ENCODE measurements at regions not wholly inside any gene's neighbourhood (a gene's known extent, or its start where the extent isn't known, plus 50 kb on each side); places are given as distances from the start of the nearest gene placed in this dataset.

- Histone ChIP-seq H3K4me2 (no peak overlapping the region), H3K36me3 (no peaks in the 10 kb centered on the region), H3K4me3 (no peak overlapping the region), H3K4me1 (peaks cover 5% of the 10 kb centered on the region), H3K27me3 (no peaks in the 10 kb centered on the region), H3K9me3 (ENCODE audit: low read depth) (no peaks in the 10 kb centered on the region), H3K9ac (no peak overlapping the region), H3F3A (ENCODE audit: low read depth) (no peaks in the 10 kb centered on the region), H2AFZ (replicated peaks) (peak overlapping the region; percentile 14), H3K79me2 (ENCODE audit: low read depth) (no peaks in the 10 kb centered on the region), H4K20me1 (ENCODE audit: low read depth) (no peaks in the 10 kb centered on the region), H3K27ac (no peak overlapping the region)
- H3K27me3 Mint-ChIP-seq (ENCODE audit: insufficient read depth, low read depth), result no peaks in the 10 kb centered on the region
- DNase-seq (ENCODE audit: low spot score), result no peak
- TF ChIP-seq EZH2phosphoT487 (IDR thresholded peaks at IDR 0.05), result no peak
- no peak for TF ChIP-seq CTCF (IDR thresholded peaks at IDR 0.05)
- TF ChIP-seq EZH2 (IDR thresholded peaks at IDR 0.05), result no peak
- H3K36me3 Mint-ChIP-seq, result no peaks in the 10 kb centered on the region
- H3K4me3 Mint-ChIP-seq, result no peak overlapping the region
- no peak overlapping the region for H3K27ac Mint-ChIP-seq
- H3K9me3 Mint-ChIP-seq, result no peaks in the 10 kb centered on the region
- H3K4me1 Mint-ChIP-seq, result peaks cover 39% of the 10 kb centered on the region
These were observed 199.1 kb upstream of the KRR1 start for GRCh38 chr12:75710361-75711069.

DNA sequence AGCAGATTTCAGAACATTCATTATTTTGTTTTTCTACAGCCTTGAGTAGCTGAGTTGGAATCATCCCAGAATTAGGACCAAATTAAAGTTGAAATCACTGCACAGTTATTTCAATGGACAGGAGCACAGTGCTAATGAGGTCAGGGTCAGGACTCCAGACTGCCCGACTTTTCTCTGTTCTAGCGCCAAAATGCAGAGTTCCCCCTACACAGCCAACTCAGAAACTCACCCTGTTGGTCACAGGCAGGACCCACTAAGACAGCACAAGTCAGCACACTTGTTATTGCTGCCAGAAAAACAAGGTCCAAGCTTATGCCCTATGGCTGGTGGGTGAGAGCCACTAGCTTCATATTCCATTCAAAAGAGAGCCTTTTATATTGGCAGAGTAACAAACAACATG lies 198.1 kb upstream of the KRR1 start:
- no peak overlapping the region for H3K27ac Mint-ChIP-seq
- Histone ChIP-seq H3K9me3 (ENCODE audit: low read depth) (no peaks in the 10 kb centered on the region), H3K36me3 (no peaks in the 10 kb centered on the region), H3K27ac (no peak overlapping the region), H2AFZ (replicated peaks) (no peak overlapping the region), H3K4me3 (no peak overlapping the region), H3K27me3 (no peaks in the 10 kb centered on the region), H3K9ac (no peak overlapping the region), H3F3A (ENCODE audit: low read depth) (no peaks in the 10 kb centered on the region), H4K20me1 (ENCODE audit: low read depth) (no peaks in the 10 kb centered on the region), H3K4me2 (no peak overlapping the region), H3K79me2 (ENCODE audit: low read depth) (no peaks in the 10 kb centered on the region), H3K4me1 (peaks cover 5% of the 10 kb centered on the region)
- DNase-seq (ENCODE audit: low spot score), result no peak
- no peaks in the 10 kb centered on the region for H3K36me3 Mint-ChIP-seq
- peaks cover 44% of the 10 kb centered on the region for H3K4me1 Mint-ChIP-seq
- TF ChIP-seq EZH2 (IDR thresholded peaks at IDR 0.05), result no peak
- TF ChIP-seq EZH2phosphoT487 (IDR thresholded peaks at IDR 0.05), result no peak
- no peaks in the 10 kb centered on the region for H3K27me3 Mint-ChIP-seq (ENCODE audit: insufficient read depth, low read depth)
- no peaks in the 10 kb centered on the region for H3K9me3 Mint-ChIP-seq
- no peak overlapping the region for H3K4me3 Mint-ChIP-seq

GRCh38 chr12:75708802-75709201 lies 197.4 kb upstream of the KRR1 start:
- no peak overlapping the region for H3K27ac Mint-ChIP-seq
- Histone ChIP-seq H3K36me3 (no peaks in the 10 kb centered on the region), H3K27me3 (no peaks in the 10 kb centered on the region), H3K27ac (no peak overlapping the region), H2AFZ (replicated peaks) (no peak overlapping the region), H3K4me1 (peaks cover 5% of the 10 kb centered on the region), H4K20me1 (ENCODE audit: low read depth) (no peaks in the 10 kb centered on the region), H3K9me3 (ENCODE audit: low read depth) (no peaks in the 10 kb centered on the region), H3K9ac (no peak overlapping the region), H3K79me2 (ENCODE audit: low read depth) (no peaks in the 10 kb centered on the region), H3K4me3 (no peak overlapping the region), H3F3A (ENCODE audit: low read depth) (no peaks in the 10 kb centered on the region), H3K4me2 (no peak overlapping the region)
- H3K9me3 Mint-ChIP-seq, result no peaks in the 10 kb centered on the region
- TF ChIP-seq EZH2phosphoT487 (IDR thresholded peaks at IDR 0.05), result no peak
- no peak for TF ChIP-seq CTCF (IDR thresholded peaks at IDR 0.05)
- no peak for TF ChIP-seq EZH2 (IDR thresholded peaks at IDR 0.05)
- H3K27me3 Mint-ChIP-seq (ENCODE audit: insufficient read depth, low read depth), result no peaks in the 10 kb centered on the region
- no peak overlapping the region for H3K4me3 Mint-ChIP-seq
- H3K36me3 Mint-ChIP-seq, result no peaks in the 10 kb centered on the region
- H3K4me1 Mint-ChIP-seq, result peaks cover 45% of the 10 kb centered on the region
- DNase-seq (ENCODE audit: low spot score), result no peak

DNA sequence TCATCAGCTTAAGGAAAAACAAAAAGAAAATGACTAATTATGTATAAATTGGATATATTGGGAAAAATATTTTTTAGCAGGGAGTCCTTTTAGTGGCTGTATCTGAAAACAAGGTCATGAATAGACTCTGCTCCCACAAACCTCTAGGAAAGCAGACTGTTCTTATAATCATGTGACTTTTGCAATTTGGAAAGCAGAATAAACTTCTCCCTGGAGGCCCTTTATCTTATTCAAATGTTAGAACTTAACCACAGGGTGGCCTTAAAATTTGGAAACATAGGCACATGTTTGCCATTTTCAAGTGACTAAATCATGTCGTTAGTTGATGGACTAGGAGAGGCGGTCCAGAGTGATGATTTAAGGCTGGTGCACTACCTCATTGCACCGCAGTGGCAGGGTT lies 196.6 kb upstream of the KRR1 start:
- Mint-ChIP-seq H3K4me3 (no peak overlapping the region), H3K27ac (no peak overlapping the region), H3K4me1 (peaks cover 49% of the 10 kb centered on the region), H3K9me3 (no peaks in the 10 kb centered on the region), H3K27me3 (ENCODE audit: insufficient read depth, low read depth) (no peaks in the 10 kb centered on the region), H3K36me3 (no peaks in the 10 kb centered on the region)
- Histone ChIP-seq H3K9ac (no peak overlapping the region), H3K4me1 (peaks cover 5% of the 10 kb centered on the region), H3K9me3 (ENCODE audit: low read depth) (no peaks in the 10 kb centered on the region), H3K27ac (no peak overlapping the region), H3K4me2 (no peak overlapping the region), H3K36me3 (no peaks in the 10 kb centered on the region), H3K4me3 (no peak overlapping the region), H3K79me2 (ENCODE audit: low read depth) (no peaks in the 10 kb centered on the region), H2AFZ (replicated peaks) (no peak overlapping the region), H3F3A (ENCODE audit: low read depth) (no peaks in the 10 kb centered on the region), H3K27me3 (no peaks in the 10 kb centered on the region), H4K20me1 (ENCODE audit: low read depth) (no peaks in the 10 kb centered on the region)
- TF ChIP-seq EZH2 (IDR thresholded peaks at IDR 0.05) (no peak), EZH2phosphoT487 (IDR thresholded peaks at IDR 0.05) (no peak), CTCF (IDR thresholded peaks at IDR 0.05) (no peak)
- no peak for DNase-seq (ENCODE audit: low spot score)
